ENCODE measurements at regions not wholly inside any gene's neighbourhood (a gene's known extent, or its start where the extent isn't known, plus 50 kb on each side); places are given as distances from the start of the nearest gene placed in this dataset.

DNA sequence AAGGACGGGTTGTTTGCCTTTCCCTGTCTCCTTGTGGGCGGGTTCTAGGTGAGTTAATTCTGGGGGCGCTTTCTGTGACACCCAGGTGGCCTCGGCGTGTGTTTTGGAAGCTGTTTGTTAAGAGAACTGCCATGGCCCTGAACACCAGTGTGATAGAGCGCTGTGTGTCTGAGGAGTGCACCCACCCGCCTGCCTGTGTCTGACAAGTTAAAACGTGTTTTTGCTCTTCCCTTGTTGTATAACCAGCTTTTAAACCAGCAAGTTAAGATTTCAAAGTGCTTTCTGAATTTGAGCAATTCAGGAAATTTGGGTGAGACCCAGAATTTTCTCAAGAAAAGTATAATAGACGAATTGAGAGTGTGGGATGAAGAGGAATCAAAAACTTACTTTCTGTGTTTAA is 55.2 kb upstream of the HGFAC start:
- TF ChIP-seq POLR2A (IDR thresholded peaks at IDR 0.05), result no peak
- TF ChIP-seq, protein P1, sequence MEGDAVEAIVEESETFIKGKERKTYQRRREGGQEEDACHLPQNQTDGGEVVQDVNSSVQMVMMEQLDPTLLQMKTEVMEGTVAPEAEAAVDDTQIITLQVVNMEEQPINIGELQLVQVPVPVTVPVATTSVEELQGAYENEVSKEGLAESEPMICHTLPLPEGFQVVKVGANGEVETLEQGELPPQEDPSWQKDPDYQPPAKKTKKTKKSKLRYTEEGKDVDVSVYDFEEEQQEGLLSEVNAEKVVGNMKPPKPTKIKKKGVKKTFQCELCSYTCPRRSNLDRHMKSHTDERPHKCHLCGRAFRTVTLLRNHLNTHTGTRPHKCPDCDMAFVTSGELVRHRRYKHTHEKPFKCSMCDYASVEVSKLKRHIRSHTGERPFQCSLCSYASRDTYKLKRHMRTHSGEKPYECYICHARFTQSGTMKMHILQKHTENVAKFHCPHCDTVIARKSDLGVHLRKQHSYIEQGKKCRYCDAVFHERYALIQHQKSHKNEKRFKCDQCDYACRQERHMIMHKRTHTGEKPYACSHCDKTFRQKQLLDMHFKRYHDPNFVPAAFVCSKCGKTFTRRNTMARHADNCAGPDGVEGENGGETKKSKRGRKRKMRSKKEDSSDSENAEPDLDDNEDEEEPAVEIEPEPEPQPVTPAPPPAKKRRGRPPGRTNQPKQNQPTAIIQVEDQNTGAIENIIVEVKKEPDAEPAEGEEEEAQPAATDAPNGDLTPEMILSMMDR (IDR thresholded peaks at IDR 0.05), result no peak
